ENCODE measurements at regions not wholly inside any gene's neighbourhood (a gene's known extent, or its start where the extent isn't known, plus 50 kb on each side); places are given as distances from the start of the nearest gene placed in this dataset.
"Not testable (repeated sequence)": the region's sequence is repeated elsewhere in the genome, so short reads cannot be mapped to it uniquely, and the experiment has no call there.

GRCh38 chr11:112613051-112613972 lies 347.9 kb upstream of the NCAM1 start:
- no peak for DNase-seq (ENCODE audit: low read depth in 1 of 2, low spot score in 1 of 2)

DNA sequence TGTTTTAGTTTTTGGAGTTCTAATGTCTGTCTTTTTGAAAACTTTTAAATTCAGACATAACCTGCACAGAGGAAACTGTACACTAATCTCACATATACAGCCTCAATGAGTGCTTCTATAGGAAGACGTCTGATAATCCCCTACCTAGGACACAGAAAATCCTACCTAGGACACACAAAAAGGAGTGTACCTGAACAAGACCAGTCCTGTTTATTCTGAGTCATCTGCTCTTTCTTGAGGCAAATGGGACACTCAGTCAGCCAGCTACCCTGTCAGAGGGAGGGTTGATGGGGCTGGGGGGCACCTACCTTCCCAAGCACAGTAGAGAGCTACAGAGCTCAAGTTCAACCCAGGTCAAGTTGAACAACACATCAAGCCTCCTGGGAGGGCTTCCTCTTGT lies 346.6 kb upstream of the NCAM1 start:
- DNase-seq (ENCODE audit: low read depth in 1 of 2, low spot score in 1 of 2): no peak

- DNase-seq (ENCODE audit: low read depth in 1 of 2, low spot score in 1 of 2): no peak
Measured at GRCh38 chr11:112615238-112615637, 346.0 kb upstream of the NCAM1 start.

- DNase-seq (ENCODE audit: low read depth in 1 of 2, low spot score in 1 of 2): no peak
Measured at GRCh38 chr11:112615891-112616290, 345.3 kb upstream of the NCAM1 start.

DNA sequence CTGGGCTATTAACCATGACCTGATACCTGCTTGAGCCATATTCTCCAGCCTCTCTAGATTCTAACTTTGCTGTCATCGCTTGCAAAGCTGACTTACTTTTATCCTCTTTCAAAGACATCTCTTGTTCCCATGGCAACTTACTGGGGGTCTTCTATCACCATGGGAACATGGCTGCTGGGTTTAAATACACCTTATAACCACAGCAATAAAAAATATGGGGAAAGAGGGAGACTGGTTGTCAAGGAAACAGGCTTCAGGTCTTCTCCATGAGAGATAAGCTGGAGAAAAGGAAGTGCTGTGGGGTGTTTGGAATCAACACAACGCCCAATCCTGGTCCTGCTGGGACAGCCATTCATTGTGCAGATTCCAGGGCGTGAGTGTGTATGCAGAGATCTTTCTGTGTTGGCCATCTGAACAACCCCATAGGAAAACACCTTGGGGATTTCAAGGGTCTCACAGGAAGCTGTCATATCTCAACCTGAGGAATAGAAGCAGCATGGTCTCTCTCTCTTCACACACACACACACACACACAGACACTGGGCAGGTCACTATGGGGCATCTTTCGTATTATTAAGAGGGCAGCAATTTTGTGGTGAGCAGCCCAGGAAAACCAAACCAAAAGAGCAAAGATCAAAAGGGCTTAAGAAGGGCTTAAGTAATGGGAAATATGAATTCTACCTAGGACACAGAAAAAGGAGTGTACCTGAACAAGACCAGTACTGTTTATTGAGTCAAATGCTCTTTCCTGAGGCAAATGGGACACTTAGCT lies 344.7 kb upstream of the NCAM1 start:
- DNase-seq (ENCODE audit: low read depth in 1 of 2, low spot score in 1 of 2): no peak

- no peak for DNase-seq (ENCODE audit: low read depth in 1 of 2, low spot score in 1 of 2)
Measured at GRCh38 chr11:112617098-112617425, 344.2 kb upstream of the NCAM1 start.

DNA sequence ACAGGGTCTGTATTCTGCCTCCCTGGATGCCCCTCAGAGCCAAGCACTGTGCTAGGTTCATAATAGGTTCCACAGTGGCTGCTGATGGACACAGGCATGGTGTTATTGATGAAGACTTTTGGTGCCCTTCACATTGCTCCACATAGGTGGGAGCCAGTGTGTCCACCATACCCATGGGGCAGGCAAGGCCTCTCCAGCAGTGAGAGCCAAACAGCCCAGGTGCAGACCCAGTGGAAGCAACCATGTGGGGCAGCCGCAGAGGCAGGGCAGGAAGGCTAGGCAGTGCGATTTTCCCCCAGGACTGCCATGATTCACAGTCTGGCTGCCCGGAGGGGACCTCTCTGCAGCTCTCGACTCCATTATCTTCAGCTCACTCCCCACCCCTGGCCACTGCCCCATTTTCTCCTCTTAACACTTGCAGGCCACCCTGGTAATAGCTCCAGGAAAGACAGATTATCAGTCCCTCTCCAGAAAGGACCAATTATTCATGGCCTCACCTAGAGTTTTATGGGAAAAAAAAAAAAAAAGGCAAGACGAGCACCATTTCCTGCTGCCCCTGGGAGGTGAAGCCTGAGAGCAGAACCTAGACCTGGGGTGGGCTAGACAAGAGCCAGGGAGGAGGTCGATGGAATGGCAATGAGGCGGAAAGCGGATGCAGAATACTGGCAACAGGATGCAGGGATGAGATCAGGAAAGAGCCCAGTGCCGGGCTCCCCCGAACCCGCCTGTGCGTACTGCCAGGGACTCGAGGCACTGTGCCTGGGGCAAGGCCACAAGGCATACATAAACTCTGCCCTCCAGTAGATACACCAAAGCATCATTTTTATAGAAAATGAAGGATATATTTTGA lies 343.0 kb upstream of the NCAM1 start:
- no peak for DNase-seq (ENCODE audit: low read depth in 1 of 2, low spot score in 1 of 2)

GRCh38 chr11:112619106-112619505 lies 342.1 kb upstream of the NCAM1 start:
- DNase-seq (ENCODE audit: low read depth in 1 of 2, low spot score in 1 of 2): no peak

GRCh38 chr11:112620621-112621394 lies 340.4 kb upstream of the NCAM1 start:
- DNase-seq (ENCODE audit: low read depth in 1 of 2, low spot score in 1 of 2): no peak

DNA sequence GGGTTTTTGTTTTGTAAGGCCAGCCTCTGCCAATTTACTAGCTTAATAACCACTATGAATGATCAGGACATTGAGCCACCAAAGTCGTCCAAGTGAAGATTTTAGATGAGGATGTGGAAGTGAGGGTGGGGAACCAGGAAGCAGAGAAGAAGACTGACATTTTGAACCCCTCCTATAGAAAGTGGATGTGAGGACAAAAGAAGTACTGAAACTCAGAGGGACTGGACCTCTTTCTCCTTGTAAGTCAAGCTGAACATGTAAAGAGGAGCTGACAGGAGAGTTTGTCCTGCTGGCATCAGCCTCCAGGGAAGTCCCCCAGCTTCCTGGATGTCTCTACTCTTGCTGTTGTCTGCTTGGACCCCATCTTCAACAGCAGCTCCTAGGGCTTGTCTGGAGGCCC lies 338.2 kb upstream of the NCAM1 start:
- DNase-seq (ENCODE audit: low read depth in 1 of 2, low spot score in 1 of 2): no peak

- no peak for DNase-seq (ENCODE audit: low read depth in 1 of 2, low spot score in 1 of 2)
Measured at GRCh38 chr11:112624431-112624830, 336.8 kb upstream of the NCAM1 start.

GRCh38 chr11:112624971-112625370 lies 336.2 kb upstream of the NCAM1 start:
- DNase-seq (ENCODE audit: low read depth in 1 of 2, low spot score in 1 of 2): not testable (repeated sequence)

- DNase-seq (ENCODE audit: low read depth in 1 of 2, low spot score in 1 of 2): no peak
Measured at GRCh38 chr11:112625814-112626213, 335.4 kb upstream of the NCAM1 start.

GRCh38 chr11:112626731-112627130 lies 334.5 kb upstream of the NCAM1 start:
- no peak for DNase-seq (ENCODE audit: low read depth in 1 of 2, low spot score in 1 of 2)

GRCh38 chr11:112627588-112628045 lies 333.6 kb upstream of the NCAM1 start:
- no peak for DNase-seq (ENCODE audit: low read depth in 1 of 2, low spot score in 1 of 2)

- DNase-seq (ENCODE audit: low read depth in 1 of 2, low spot score in 1 of 2): no peak
Measured at GRCh38 chr11:112628676-112629075, 332.5 kb upstream of the NCAM1 start.

DNA sequence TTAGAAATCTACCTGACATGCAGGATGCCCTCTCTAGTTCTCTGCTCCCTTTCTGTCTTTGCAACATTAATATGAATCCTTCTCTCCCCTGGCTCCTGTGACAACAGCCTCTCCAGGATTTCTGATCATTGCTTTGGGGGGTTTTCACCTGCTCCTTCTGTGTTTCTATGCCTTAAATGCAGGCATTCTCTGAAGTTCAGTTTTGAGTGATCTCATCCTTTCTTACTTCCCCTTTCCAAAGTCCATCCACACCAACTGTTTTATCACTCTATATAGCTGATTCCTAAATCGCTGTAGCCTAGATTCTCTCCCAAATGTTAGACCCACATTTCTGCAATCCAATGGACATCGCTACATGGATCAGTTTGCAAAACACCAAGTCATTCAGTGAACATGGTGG lies 330.7 kb upstream of the NCAM1 start:
- no peak for DNase-seq (ENCODE audit: low read depth in 1 of 2, low spot score in 1 of 2)

GRCh38 chr11:112631333-112631732 lies 329.9 kb upstream of the NCAM1 start:
- DNase-seq (ENCODE audit: low read depth in 1 of 2, low spot score in 1 of 2): no peak

DNA sequence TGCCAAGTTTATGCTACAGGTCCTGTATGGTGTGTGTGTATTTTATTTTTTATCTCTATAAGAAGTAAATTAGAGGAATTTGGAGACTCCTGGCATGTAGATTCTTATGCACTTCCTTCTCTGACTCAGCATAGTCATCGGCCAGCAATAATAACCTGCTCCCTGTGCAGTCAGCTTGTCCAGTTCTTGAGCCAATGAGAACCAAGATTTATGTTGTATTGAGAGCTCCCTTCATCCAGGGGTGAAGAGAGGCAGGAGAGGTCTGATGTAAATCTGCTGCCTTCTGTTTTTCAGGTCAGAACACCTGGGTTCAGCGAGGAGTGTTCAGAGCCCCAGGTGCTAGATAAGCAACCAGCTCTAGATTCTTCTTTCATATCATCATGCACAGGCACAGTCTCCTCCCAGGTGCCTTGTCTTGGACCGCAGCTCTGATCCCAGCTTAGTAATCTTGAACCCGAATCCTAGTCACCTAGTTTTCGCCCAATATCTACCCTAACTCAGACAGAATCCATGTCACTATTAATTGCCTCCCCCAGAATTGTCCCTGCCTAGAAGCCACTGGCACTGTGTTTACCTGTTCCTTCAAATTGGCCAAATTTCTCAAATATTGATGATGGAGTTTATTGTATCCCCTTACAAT lies 328.2 kb upstream of the NCAM1 start:
- no peak for DNase-seq (ENCODE audit: low read depth in 1 of 2, low spot score in 1 of 2)

DNA sequence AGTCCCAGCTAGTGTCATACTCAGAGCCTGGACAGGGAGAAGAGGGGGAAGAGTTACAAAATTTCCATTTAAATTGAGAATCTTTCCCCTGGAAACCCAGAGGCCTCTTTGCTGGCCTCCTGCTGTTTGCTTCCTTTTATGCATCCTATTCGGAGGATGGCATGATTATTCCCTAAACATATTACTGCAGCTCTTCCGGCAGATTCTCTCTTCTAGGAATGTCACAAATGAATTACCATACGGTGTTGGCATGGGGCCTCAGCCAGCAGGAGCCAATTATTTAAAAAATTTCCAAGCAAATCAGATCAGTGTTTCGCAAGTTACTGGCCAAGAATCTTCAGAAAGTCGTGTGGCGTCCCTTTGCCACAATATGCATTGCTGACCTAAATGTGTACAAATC lies 326.7 kb upstream of the NCAM1 start:
- DNase-seq (ENCODE audit: low read depth in 1 of 2, low spot score in 1 of 2): no peak
